SK-N-SH (cell line): ENCODE measurements at regions not wholly inside any gene's neighbourhood (a gene's known extent, or its start where the extent isn't known, plus 50 kb on each side); places are given as distances from the start of the nearest gene placed in this dataset.

Experiments used
- CTCF ChIA-PET: fragments of 300-600, 350-600 bp; formaldehyde crosslinking; extraction: SDS; loops from one replicate; lab custom pipeline; 2021; lab: Yijun Ruan, JAX
- POLR2A ChIA-PET: fragments of 350-600 bp; sonication (Branson Sonifier 250); formaldehyde crosslinking; extraction: SDS; loops from one replicate; lab custom pipeline; 2020; ENCODE audit warnings: antibody characterized with exemption, inconsistent platforms; lab: Yijun Ruan, JAX
- DNase-seq: peaks from one replicate; pipeline ENCODE4 v3.0.0; 2012
- H2AFZ ChIP-seq: fragments of 200-600 bp; sonication (generic); 2 replicates; pipeline ENCODE4 v1.8.1; 2016; ENCODE audit warnings: antibody characterized with exemption, mild to moderate bottlenecking, low read depth
- H3F3A ChIP-seq: fragments of 200-600 bp; sonication (generic); replicated peaks from 2 replicates; pipeline ENCODE3; 2016; ENCODE audit warnings: antibody characterized with exemption, mild to moderate bottlenecking; ENCODE audit not compliant: insufficient read depth
- H3K27ac ChIP-seq, 2 experiments: fragments of 200-500 bp in 1 of 2; fragments of 200-600 bp in 1 of 2; sonication (Bioruptor generic) in 1 of 2; sonication (generic), shearing (Covaris generic) in 1 of 2; 2 replicates each; pipeline versions ENCODE4 v1.5.1 to v1.6.1; 2014 to 2016; ENCODE audit warnings: low read depth in 2 of 2, inconsistent platforms in 1 of 2, low read length in 1 of 2, mild to moderate bottlenecking in 1 of 2, mixed read lengths in 1 of 2
- H3K27me3 ChIP-seq: fragments of 200-600 bp; sonication (generic), shearing (Covaris generic); 2 replicates; pipeline ENCODE4 v1.6.1; 2016; ENCODE audit warnings: mixed run types; ENCODE audit not compliant: insufficient read depth
- H3K36me3 ChIP-seq, 2 experiments: fragments of 200-500 bp in 1 of 2; fragments of 200-600 bp in 1 of 2; sonication (Bioruptor generic) in 1 of 2; sonication (generic) in 1 of 2; replicated peaks in 1 of 2; 2 replicates each; pipeline versions ENCODE3 to v1.5.1; 2014 to 2016; ENCODE audit warnings: low read length in 1 of 2, mild to moderate bottlenecking in 1 of 2; ENCODE audit not compliant: insufficient read depth in 2 of 2, control insufficient read depth in 1 of 2
- H3K4me1 ChIP-seq, 2 experiments: fragments of 200-500 bp in 1 of 2; fragments of 200-600 bp in 1 of 2; sonication (Bioruptor generic) in 1 of 2; sonication (generic), shearing (Covaris generic) in 1 of 2; 2 replicates each; pipeline versions ENCODE4 v1.5.1 to v1.6.1; 2014 to 2016; ENCODE audit warnings: low read depth in 1 of 2, low read length in 1 of 2, mixed run types in 1 of 2; ENCODE audit not compliant: insufficient read depth in 2 of 2, control insufficient read depth in 1 of 2
- H3K4me2 ChIP-seq: fragments of 200-600 bp; sonication (generic), shearing (Covaris generic); 2 replicates; pipeline ENCODE4 v1.6.1; 2017; ENCODE audit warnings: mixed run types
- H3K4me3 ChIP-seq, 2 experiments: fragments of 200-500 bp in 1 of 2; fragments of 200-600 bp in 1 of 2; sonication (Bioruptor generic) in 1 of 2; sonication (generic), shearing (Covaris generic) in 1 of 2; 2 replicates each; pipeline versions ENCODE4 v1.5.1 to v1.8.1; 2014 to 2016; ENCODE audit warnings: low read depth in 2 of 2, inconsistent platforms in 1 of 2, low read length in 1 of 2, mild to moderate bottlenecking in 1 of 2, mixed read lengths in 1 of 2, moderate library complexity in 1 of 2
- H3K79me2 ChIP-seq: fragments of 200-600 bp; sonication (generic); 2 replicates; pipeline ENCODE4 v1.8.1; 2017; ENCODE audit warnings: mild to moderate bottlenecking; ENCODE audit not compliant: insufficient read depth
- H3K9ac ChIP-seq: fragments of 200-600 bp; sonication (generic); 2 replicates; pipeline ENCODE4 v1.6.1; 2017; ENCODE audit warnings: mixed run types
- H3K9me2 ChIP-seq: fragments of 200-600 bp; sonication (generic); 2 replicates; pipeline ENCODE4 v1.6.1; 2017; ENCODE audit warnings: mixed run types
- H3K9me3 ChIP-seq: fragments of 200-600 bp; sonication (generic); 2 replicates; pipeline ENCODE4 v1.6.1; 2017; ENCODE audit warnings: mixed run types, mild to moderate bottlenecking, moderate library complexity
- H4K20me1 ChIP-seq: fragments of 200-600 bp; sonication (generic); 2 replicates; pipeline ENCODE4 v1.6.1; 2017; ENCODE audit warnings: mild to moderate bottlenecking, mixed run types; ENCODE audit not compliant: insufficient read depth
- ELF1 ChIP-seq: IDR thresholded peaks from 2 replicates; pipeline ENCODE4 v1.4.0; 2012
- GABPA ChIP-seq: IDR thresholded peaks from 2 replicates; pipeline ENCODE4 v1.4.0; 2012; ENCODE audit warnings: low read depth, mild to moderate bottlenecking
- GATA2 ChIP-seq: sonication (generic); formaldehyde crosslinking; IDR thresholded peaks from 2 replicates; pipeline ENCODE4 v1.5.0; 2020; ENCODE audit warnings: mild to moderate bottlenecking, missing genetic modification reagents
- MEF2A ChIP-seq: IDR thresholded peaks from 2 replicates; pipeline ENCODE4 v1.4.0; 2012; ENCODE audit warnings: low read depth, borderline replicate concordance
- MXI1 ChIP-seq: IDR thresholded peaks from 2 replicates; pipeline ENCODE4 v1.6.1; 2012; ENCODE audit warnings: mild to moderate bottlenecking, low read depth, low read length, improper control_type of control experiment
- NRF1 ChIP-seq: IDR thresholded peaks from 2 replicates; pipeline ENCODE4 v1.6.1; 2012; ENCODE audit warnings: low read depth, mild to moderate bottlenecking, low read length
- RFX5 ChIP-seq: IDR thresholded peaks from 2 replicates; pipeline ENCODE4 v1.6.1; 2012; ENCODE audit warnings: mild to moderate bottlenecking, improper control_type of control experiment, low read length
- RXRA ChIP-seq: IDR thresholded peaks from 2 replicates; pipeline ENCODE4 v1.4.0; 2012; ENCODE audit warnings: low read depth, mild to moderate bottlenecking, borderline replicate concordance
- SIN3A ChIP-seq: IDR thresholded peaks from 2 replicates; pipeline ENCODE4 v1.6.1; 2012; ENCODE audit warnings: low read depth, mild to moderate bottlenecking, low read length, moderate library complexity, borderline replicate concordance
- TCF12 ChIP-seq: IDR thresholded peaks from 2 replicates; pipeline ENCODE4 v1.4.0; 2012
- WGBS: methylation state at CpG from one replicate; pipeline ENCODE4 v1.1.6; 2017; ENCODE audit warnings: low lambda C conversion rate; 5-methylcytosine and 5-hydroxymethylcytosine counted together
- TF ChIP-seq, protein P1 (sequence below): fragments of 150-350 bp; IDR thresholded peaks from 2 replicates; pipeline ENCODE4 v1.6.1; 2016; ENCODE audit warnings: mild to moderate bottlenecking, low read depth, low read length
- TF ChIP-seq, protein P2 (sequence below): IDR thresholded peaks from 2 replicates; pipeline ENCODE4 v1.4.0; 2012; ENCODE audit warnings: low read depth
- TF ChIP-seq, protein P3 (sequence below): IDR thresholded peaks from 2 replicates; pipeline ENCODE4 v1.6.1; 2012; ENCODE audit warnings: mild to moderate bottlenecking, low read depth, low read length, moderate library complexity
- TF ChIP-seq, protein P4 (sequence below): IDR thresholded peaks from 2 replicates; pipeline ENCODE4 v1.4.0; 2012; ENCODE audit warnings: low read depth, borderline replicate concordance

DNA sequence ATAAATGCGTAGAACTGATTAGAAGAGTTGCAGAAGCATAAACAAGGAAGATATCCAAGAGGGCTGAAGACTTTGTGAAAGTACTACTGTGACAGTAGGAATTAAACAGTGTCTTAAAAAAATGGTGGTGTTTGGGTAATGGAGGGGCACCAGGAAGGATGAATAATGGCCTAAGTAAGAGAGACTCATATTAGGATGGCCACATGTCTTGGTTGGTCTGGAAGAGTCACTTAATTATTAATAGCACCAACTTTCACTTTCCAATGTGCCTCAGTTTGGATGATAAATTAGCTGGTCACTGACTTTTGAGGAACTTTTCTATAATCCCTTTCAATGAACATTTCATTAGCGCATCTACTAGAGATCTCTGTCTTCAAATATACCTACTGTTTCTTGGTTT is 372.2 kb downstream of the NYAP2 start:
- H3K9ac ChIP-seq, result no peak overlapping the region
- no peak overlapping the region for H3K27ac ChIP-seq
- H3F3A ChIP-seq, result no peaks in the 10 kb centered on the region
- H2AFZ ChIP-seq, result no peak overlapping the region
- 83% methylated on average over 2 of the region's 2 CpGs for WGBS
- H3K9me2 ChIP-seq, result no peaks in the 10 kb centered on the region
- no peaks in the 10 kb centered on the region for H3K79me2 ChIP-seq
- H3K36me3 ChIP-seq, result no peaks in the 10 kb centered on the region
- no peaks in the 10 kb centered on the region for H3K27me3 ChIP-seq
- CTCF ChIA-PET, result no interaction called here
- H4K20me1 ChIP-seq, result no peaks in the 10 kb centered on the region
- H3K4me2 ChIP-seq, result no peak overlapping the region
- DNase-seq, result no peak
- H3K9me3 ChIP-seq, result no peaks in the 10 kb centered on the region
- POLR2A ChIA-PET, result no interaction called here
- H3K4me3 ChIP-seq, result no peak overlapping the region
- TF ChIP-seq MXI1, result no peak
- no peak for TF ChIP-seq RFX5
- TF ChIP-seq GATA2 (CRISPR knock-in tag), result no peak
- TF ChIP-seq, protein P1, sequence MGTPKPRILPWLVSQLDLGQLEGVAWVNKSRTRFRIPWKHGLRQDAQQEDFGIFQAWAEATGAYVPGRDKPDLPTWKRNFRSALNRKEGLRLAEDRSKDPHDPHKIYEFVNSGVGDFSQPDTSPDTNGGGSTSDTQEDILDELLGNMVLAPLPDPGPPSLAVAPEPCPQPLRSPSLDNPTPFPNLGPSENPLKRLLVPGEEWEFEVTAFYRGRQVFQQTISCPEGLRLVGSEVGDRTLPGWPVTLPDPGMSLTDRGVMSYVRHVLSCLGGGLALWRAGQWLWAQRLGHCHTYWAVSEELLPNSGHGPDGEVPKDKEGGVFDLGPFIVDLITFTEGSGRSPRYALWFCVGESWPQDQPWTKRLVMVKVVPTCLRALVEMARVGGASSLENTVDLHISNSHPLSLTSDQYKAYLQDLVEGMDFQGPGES, result no peak
- TF ChIP-seq ELF1, result no peak
- no peak for TF ChIP-seq GABPA
- TF ChIP-seq RXRA, result no peak
- TF ChIP-seq, protein P2, sequence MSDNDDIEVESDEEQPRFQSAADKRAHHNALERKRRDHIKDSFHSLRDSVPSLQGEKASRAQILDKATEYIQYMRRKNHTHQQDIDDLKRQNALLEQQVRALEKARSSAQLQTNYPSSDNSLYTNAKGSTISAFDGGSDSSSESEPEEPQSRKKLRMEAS, result no peak
- TF ChIP-seq MEF2A, result no peak
- TF ChIP-seq, protein P3, sequence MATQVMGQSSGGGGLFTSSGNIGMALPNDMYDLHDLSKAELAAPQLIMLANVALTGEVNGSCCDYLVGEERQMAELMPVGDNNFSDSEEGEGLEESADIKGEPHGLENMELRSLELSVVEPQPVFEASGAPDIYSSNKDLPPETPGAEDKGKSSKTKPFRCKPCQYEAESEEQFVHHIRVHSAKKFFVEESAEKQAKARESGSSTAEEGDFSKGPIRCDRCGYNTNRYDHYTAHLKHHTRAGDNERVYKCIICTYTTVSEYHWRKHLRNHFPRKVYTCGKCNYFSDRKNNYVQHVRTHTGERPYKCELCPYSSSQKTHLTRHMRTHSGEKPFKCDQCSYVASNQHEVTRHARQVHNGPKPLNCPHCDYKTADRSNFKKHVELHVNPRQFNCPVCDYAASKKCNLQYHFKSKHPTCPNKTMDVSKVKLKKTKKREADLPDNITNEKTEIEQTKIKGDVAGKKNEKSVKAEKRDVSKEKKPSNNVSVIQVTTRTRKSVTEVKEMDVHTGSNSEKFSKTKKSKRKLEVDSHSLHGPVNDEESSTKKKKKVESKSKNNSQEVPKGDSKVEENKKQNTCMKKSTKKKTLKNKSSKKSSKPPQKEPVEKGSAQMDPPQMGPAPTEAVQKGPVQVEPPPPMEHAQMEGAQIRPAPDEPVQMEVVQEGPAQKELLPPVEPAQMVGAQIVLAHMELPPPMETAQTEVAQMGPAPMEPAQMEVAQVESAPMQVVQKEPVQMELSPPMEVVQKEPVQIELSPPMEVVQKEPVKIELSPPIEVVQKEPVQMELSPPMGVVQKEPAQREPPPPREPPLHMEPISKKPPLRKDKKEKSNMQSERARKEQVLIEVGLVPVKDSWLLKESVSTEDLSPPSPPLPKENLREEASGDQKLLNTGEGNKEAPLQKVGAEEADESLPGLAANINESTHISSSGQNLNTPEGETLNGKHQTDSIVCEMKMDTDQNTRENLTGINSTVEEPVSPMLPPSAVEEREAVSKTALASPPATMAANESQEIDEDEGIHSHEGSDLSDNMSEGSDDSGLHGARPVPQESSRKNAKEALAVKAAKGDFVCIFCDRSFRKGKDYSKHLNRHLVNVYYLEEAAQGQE, result no peak
- no peak for TF ChIP-seq SIN3A
- TF ChIP-seq, protein P4, sequence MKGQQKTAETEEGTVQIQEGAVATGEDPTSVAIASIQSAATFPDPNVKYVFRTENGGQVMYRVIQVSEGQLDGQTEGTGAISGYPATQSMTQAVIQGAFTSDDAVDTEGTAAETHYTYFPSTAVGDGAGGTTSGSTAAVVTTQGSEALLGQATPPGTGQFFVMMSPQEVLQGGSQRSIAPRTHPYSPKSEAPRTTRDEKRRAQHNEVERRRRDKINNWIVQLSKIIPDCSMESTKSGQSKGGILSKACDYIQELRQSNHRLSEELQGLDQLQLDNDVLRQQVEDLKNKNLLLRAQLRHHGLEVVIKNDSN, result no peak
- no peak for TF ChIP-seq TCF12
- TF ChIP-seq NRF1, result no peak
- H3K4me1 ChIP-seq, result no peaks in the 10 kb centered on the region
